Hepatocyte (in vitro differentiated cells): ENCODE measurements at regions not wholly inside any gene's neighbourhood (a gene's known extent, or its start where the extent isn't known, plus 50 kb on each side); places are given as distances from the start of the nearest gene placed in this dataset.

Source experiments
- CTCF ChIP-seq: fragments of 200-600 bp; sonication (generic); IDR thresholded peaks from 2 replicates; pipeline ENCODE4 v1.5.1; 2016; ENCODE audit warnings: antibody characterized with exemption, mild to moderate bottlenecking; ENCODE audit not compliant: poor library complexity
- EZH2 ChIP-seq: fragments of 200-600 bp; sonication (generic); IDR thresholded peaks from 2 replicates; pipeline ENCODE4 v1.6.1; 2016; ENCODE audit warnings: antibody characterized with exemption, mild to moderate bottlenecking, borderline replicate concordance

- TF ChIP-seq CTCF (no peak), EZH2 (no peak)
These were observed 524.8 kb downstream of the ZNF516 start for GRCh38 chr18:75970212-75970611.
